Endodermal cell (in vitro differentiated cells): ENCODE measurements at regions not wholly inside any gene's neighbourhood (a gene's known extent, or its start where the extent isn't known, plus 50 kb on each side); places are given as distances from the start of the nearest gene placed in this dataset.

ENCODE experiments used
- DNase-seq: peaks from one replicate; pipeline ENCODE4 v3.0.0-alpha.2; 2017
- H3K27ac ChIP-seq: 2 replicates; pipeline ENCODE4 v1.5.1; 2013; ENCODE audit warnings: mild to moderate bottlenecking, low read depth, low read length, moderate library complexity
- H3K27me3 ChIP-seq: 2 replicates; pipeline ENCODE4 v1.6.1; 2013; ENCODE audit warnings: mild to moderate bottlenecking, low read length, moderate library complexity; ENCODE audit not compliant: insufficient read depth, control insufficient read depth, poor library complexity, severe bottlenecking
- H3K36me3 ChIP-seq: 2 replicates; pipeline ENCODE4 v1.7.0; 2013; ENCODE audit warnings: mild to moderate bottlenecking, low read length, moderate library complexity; ENCODE audit not compliant: control insufficient read depth, insufficient read depth
- H3K4me1 ChIP-seq: one replicate; pipeline ENCODE4 v1.7.0; 2013; ENCODE audit warnings: low read length; ENCODE audit not compliant: control insufficient read depth, insufficient read depth
- H3K4me3 ChIP-seq: 2 replicates; pipeline ENCODE4 v1.5.1; 2013; ENCODE audit warnings: mild to moderate bottlenecking, low read length, moderate library complexity
- H3K9ac ChIP-seq: 2 replicates; pipeline ENCODE4 v1.6.1; 2013; ENCODE audit warnings: mild to moderate bottlenecking, low read length, moderate library complexity; ENCODE audit not compliant: poor library complexity, severe bottlenecking; ENCODE audit errors: extremely low read depth
- H3K9me3 ChIP-seq: 2 replicates; pipeline ENCODE4 v1.6.1; 2013; ENCODE audit warnings: mild to moderate bottlenecking, low read length, moderate library complexity; ENCODE audit not compliant: control insufficient read depth
- H3K27ac Mint-ChIP-seq: 2 replicates; pipeline ENCODE4 v1.8.0; 2020; ENCODE audit warnings: mixed read lengths
- H3K27me3 Mint-ChIP-seq: 2 replicates; pipeline ENCODE4 v1.8.0; 2021; ENCODE audit warnings: mild to moderate bottlenecking, mixed read lengths; ENCODE audit not compliant: insufficient read depth
- H3K36me3 Mint-ChIP-seq: 2 replicates; pipeline ENCODE4 v1.8.0; 2020; ENCODE audit warnings: low read depth, mixed read lengths
- H3K4me1 Mint-ChIP-seq: 2 replicates; pipeline ENCODE4 v1.8.0; 2020; ENCODE audit warnings: mixed read lengths
- H3K4me3 Mint-ChIP-seq: 2 replicates; pipeline ENCODE4 v1.8.0; 2020; ENCODE audit warnings: mild to moderate bottlenecking, moderate library complexity, mixed read lengths
- H3K9me3 Mint-ChIP-seq: 2 replicates; pipeline ENCODE4 v1.8.0; 2020; ENCODE audit warnings: mild to moderate bottlenecking, mixed read lengths
- WGBS, 2 experiments: methylation state at CpG; one replicate each; pipeline versions ENCODE4 v1.1.5 to v1.1.7; 2013; ENCODE audit warnings: missing lambda C conversion rate in 2 of 2, mixed read lengths in 1 of 2; ENCODE audit not compliant: insufficient coverage in 1 of 2, insufficient read length in 1 of 2; 5-methylcytosine and 5-hydroxymethylcytosine counted together
- TF ChIP-seq, protein P1 (sequence below): fragments of 200-600 bp; sonication (generic); conservative IDR thresholded peaks from 2 replicates; pipeline ENCODE4 v1.5.0; 2021; ENCODE audit warnings: antibody characterized with exemption, mild to moderate bottlenecking

DNA sequence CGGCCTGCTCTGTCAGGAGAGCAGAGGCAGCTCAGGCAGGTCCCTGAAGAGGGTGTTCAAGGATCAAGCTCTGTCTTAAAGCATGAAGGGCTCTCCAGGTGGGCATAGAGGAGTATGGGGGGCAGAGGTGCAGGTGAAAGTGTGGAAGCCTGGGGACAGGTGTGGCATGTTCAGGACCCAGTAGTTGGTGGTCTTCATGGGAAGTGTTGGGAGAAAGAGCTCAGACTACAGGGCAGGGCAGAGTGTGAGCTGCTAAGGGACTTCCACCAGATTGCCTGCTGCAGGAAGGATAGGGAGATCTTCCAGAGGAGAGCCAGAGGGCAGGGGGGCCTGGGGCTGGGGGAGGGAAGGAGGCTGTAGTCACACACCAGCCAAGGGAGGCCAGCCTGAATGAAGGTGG is 156.5 kb upstream of the GDF10 start:
- peaks cover 15% of the 10 kb centered on the region for H3K4me1 Mint-ChIP-seq
- 96 to 100% methylated on average over 1 of the region's 1 CpG for WGBS, 2 experiments
- peaks cover 3% of the 10 kb centered on the region for H3K36me3 Mint-ChIP-seq
- no peaks in the 10 kb centered on the region for H3K9me3 ChIP-seq
- H3K9ac ChIP-seq: no peak overlapping the region
- no peaks in the 10 kb centered on the region for H3K4me1 ChIP-seq
- H3K4me3 ChIP-seq: no peak overlapping the region
- no peak overlapping the region for H3K27ac ChIP-seq
- no peak for DNase-seq
- H3K36me3 ChIP-seq: no peaks in the 10 kb centered on the region
- H3K27me3 Mint-ChIP-seq: no peaks in the 10 kb centered on the region
- peaks cover 5% of the 10 kb centered on the region for H3K9me3 Mint-ChIP-seq
- H3K4me3 Mint-ChIP-seq: no peak overlapping the region
- TF ChIP-seq, protein P1, sequence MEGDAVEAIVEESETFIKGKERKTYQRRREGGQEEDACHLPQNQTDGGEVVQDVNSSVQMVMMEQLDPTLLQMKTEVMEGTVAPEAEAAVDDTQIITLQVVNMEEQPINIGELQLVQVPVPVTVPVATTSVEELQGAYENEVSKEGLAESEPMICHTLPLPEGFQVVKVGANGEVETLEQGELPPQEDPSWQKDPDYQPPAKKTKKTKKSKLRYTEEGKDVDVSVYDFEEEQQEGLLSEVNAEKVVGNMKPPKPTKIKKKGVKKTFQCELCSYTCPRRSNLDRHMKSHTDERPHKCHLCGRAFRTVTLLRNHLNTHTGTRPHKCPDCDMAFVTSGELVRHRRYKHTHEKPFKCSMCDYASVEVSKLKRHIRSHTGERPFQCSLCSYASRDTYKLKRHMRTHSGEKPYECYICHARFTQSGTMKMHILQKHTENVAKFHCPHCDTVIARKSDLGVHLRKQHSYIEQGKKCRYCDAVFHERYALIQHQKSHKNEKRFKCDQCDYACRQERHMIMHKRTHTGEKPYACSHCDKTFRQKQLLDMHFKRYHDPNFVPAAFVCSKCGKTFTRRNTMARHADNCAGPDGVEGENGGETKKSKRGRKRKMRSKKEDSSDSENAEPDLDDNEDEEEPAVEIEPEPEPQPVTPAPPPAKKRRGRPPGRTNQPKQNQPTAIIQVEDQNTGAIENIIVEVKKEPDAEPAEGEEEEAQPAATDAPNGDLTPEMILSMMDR: no peak
- H3K27ac Mint-ChIP-seq: no peak overlapping the region
- H3K27me3 ChIP-seq: no peaks in the 10 kb centered on the region

DNA sequence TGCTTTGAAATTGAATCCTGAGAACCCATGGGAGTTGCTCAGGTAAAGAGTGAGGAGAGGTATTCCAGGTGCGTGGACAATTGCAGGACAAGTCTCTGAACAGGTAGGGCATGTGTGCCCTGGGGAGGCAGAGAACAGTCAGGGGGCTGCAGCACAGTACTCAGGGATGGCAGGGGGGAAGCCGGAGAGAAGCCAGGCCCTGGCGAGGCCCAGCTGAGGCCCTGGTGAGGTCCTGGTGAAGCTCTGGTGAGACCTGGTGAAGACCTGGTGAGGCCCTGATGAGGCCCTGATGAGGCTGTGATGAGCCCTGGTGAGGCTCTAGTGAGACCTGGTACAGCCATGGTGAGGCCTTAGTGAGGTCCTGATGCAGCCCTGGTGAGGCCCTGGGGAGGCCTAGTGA is 155.5 kb upstream of the GDF10 start:
- Histone ChIP-seq H3K36me3 (no peaks in the 10 kb centered on the region), H3K9ac (no peak overlapping the region), H3K9me3 (no peaks in the 10 kb centered on the region), H3K27me3 (no peaks in the 10 kb centered on the region), H3K27ac (no peak overlapping the region), H3K4me3 (no peak overlapping the region), H3K4me1 (no peaks in the 10 kb centered on the region)
- Mint-ChIP-seq H3K27ac (no peak overlapping the region), H3K4me3 (no peak overlapping the region), H3K27me3 (no peaks in the 10 kb centered on the region), H3K9me3 (peaks cover 5% of the 10 kb centered on the region), H3K36me3 (peaks cover 3% of the 10 kb centered on the region), H3K4me1 (peaks cover 11% of the 10 kb centered on the region)
- no peak for DNase-seq
- 95 to 100% methylated on average over 2 to 3 of the region's 3 CpGs for WGBS, 2 experiments
- TF ChIP-seq, protein P1: no peak

DNA sequence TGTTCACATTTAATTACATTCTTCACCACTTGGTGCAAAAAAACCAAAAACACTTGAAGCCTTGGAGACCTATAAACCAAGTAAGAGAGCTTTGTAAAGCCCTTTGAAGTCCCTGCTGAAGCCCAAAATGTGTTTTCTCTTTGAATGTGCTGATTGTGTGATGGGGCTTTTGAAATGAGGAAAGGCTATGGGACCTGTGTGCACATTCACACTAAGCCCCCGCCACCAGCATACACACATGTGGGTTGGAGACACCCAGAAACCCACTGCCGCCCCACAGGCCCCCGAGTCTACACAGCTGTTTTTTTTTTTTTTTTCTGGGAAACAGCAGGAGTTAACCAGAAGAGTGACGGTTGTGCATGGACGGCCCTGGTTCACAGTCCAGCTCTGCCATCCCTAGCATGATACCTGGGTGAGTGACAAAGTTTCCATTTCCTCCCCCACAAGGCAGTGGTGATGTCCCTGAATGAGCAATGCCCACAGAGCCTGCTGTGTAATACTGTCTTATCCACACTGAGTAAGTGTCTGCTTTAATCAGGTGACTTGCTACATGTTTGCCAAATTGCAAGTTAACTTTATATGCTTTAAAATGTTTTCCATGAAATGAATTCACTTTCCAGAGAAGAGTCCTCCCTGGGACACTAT is 154.6 kb upstream of the GDF10 start:
- Histone ChIP-seq H3K27me3 (peaks cover 4% of the 10 kb centered on the region), H3K9me3 (no peaks in the 10 kb centered on the region), H3K36me3 (no peaks in the 10 kb centered on the region), H3K4me3 (no peak overlapping the region), H3K9ac (no peak overlapping the region), H3K27ac (no peak overlapping the region), H3K4me1 (no peaks in the 10 kb centered on the region)
- no peaks in the 10 kb centered on the region for H3K36me3 Mint-ChIP-seq
- peaks cover 6% of the 10 kb centered on the region for H3K4me1 Mint-ChIP-seq
- no peak overlapping the region for H3K4me3 Mint-ChIP-seq
- no peak for DNase-seq
- H3K27ac Mint-ChIP-seq: no peak overlapping the region
- no peaks in the 10 kb centered on the region for H3K9me3 Mint-ChIP-seq
- peaks cover 2% of the 10 kb centered on the region for H3K27me3 Mint-ChIP-seq
- 94 to 100% methylated on average over 1 to 5 of the region's 5 CpGs for WGBS, 2 experiments
- TF ChIP-seq, protein P1: no peak
